Ovary (tissue), 3 donors: ENCODE measurements at regions not wholly inside any gene's neighbourhood (a gene's known extent, or its start where the extent isn't known, plus 50 kb on each side); places are given as distances from the start of the nearest gene placed in this dataset.

ENCODE experiments used
- EP300 ChIP-seq: sonication (generic); formaldehyde crosslinking; IDR thresholded peaks from one replicate; pipeline ENCODE4 v1.6.1; 2017; ENCODE audit warnings: antibody characterized with exemption
- TF ChIP-seq, protein P1 (sequence below), 3 donors: fragments of 450-650 bp in 2 of 3; fragments of 200-600 bp in 1 of 3; IDR thresholded peaks; one replicate each; pipeline versions ENCODE4 v1.5.1 to v1.8.0; 2016 to 2022; ENCODE audit warnings: antibody characterized with exemption in 3 of 3, mild to moderate bottlenecking in 1 of 3
- donor health status: DM: no; HTN: no; CAD: no.

GRCh38 chr5:98307811-98308210 lies 465.7 kb upstream of the RGMB start:
- TF ChIP-seq, protein P1, sequence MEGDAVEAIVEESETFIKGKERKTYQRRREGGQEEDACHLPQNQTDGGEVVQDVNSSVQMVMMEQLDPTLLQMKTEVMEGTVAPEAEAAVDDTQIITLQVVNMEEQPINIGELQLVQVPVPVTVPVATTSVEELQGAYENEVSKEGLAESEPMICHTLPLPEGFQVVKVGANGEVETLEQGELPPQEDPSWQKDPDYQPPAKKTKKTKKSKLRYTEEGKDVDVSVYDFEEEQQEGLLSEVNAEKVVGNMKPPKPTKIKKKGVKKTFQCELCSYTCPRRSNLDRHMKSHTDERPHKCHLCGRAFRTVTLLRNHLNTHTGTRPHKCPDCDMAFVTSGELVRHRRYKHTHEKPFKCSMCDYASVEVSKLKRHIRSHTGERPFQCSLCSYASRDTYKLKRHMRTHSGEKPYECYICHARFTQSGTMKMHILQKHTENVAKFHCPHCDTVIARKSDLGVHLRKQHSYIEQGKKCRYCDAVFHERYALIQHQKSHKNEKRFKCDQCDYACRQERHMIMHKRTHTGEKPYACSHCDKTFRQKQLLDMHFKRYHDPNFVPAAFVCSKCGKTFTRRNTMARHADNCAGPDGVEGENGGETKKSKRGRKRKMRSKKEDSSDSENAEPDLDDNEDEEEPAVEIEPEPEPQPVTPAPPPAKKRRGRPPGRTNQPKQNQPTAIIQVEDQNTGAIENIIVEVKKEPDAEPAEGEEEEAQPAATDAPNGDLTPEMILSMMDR (IDR thresholded peaks at IDR 0.05), result no peak
- TF ChIP-seq EP300, result no peak
